Left forelimb (tissue), 1 donor: ENCODE measurements at regions not wholly inside any gene's neighbourhood (a gene's known extent, or its start where the extent isn't known, plus 50 kb on each side); places are given as distances from the start of the nearest gene placed in this dataset.

Experiments used
- DNase-seq: peaks from one replicate; pipeline ENCODE4 v3.0.0-alpha.2; 2018; ENCODE audit warnings: low spot score

DNA sequence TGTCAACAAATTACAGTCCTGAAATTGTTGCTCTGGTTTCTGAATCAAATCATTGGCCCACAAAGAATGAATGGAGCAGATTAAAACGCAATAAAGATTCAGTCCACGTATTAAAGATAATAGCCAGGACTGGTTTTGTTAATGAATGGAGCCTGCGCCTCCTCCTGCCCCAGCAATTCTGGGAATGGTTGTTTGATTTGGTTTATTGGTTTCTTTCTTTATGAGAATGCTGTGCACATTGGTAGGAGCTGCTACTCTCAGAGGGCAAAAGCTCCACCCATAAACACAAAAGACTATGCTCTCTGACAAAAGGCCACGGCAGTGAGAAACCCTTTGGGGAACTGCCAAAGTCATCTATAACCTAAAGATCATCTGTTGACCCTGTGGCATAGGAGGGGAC is 261.1 kb downstream of the ABHD5 start:
- DNase-seq, result no peak

DNA sequence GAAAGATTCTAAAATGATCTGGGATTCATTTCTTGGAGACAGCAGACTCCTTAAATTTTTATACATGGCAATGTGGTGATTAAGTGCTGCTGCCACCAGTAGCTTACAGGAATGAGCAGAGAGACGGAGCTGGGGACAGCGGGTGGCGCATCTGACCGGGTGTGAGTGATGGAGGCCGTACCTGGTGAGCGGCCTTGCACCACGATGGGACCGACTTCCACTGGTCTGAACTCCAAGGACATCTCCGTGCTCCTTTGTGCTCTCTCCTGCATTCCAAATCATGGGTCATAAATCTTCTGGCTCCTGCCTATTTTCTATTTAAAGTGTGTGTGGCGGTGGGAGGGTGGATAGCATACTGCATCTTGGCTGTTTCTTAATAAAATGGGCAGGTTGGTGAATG is 262.6 kb downstream of the ABHD5 start:
- DNase-seq, result no peak

DNA sequence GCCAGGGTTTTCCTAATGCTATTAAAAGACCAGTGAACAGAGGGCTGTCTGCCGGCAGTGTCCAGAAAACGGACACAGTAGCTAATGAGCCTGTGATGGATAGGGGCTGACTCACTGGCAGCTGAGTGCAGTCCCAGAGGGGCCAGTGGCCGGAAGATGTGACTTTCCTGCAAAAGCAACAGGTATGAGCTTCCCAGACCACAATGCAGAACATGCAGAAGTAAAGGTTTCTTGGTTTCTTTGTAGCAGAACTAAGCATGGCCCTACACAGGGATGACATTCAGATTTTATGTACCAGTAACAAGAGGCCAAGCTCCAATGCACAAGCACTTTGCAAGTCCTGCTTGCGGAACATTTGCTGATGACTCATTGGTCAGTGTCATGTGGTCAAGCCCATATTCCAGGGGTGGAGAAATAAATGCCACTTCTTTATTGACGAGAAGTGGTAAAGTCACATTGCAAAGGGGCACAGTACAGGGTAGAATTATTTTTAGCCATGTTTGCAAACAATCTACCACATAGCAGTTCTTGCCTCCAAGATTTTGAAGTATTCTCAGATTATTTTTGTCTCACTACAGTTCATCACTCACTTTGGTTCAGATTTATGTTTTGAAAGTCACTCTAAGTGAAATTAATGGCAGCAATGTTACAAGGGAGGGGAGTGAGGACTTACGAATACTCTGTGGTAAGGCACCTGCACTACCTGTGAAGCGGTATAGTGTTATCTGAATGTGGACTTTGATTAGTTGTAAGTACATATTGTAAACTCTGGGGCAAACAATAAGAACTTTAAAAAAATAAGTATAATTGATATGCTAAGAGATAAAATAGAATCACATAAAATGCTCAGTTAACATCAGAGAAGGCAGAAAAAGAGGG is 263.3 kb downstream of the ABHD5 start:
- DNase-seq, result no peak

DNA sequence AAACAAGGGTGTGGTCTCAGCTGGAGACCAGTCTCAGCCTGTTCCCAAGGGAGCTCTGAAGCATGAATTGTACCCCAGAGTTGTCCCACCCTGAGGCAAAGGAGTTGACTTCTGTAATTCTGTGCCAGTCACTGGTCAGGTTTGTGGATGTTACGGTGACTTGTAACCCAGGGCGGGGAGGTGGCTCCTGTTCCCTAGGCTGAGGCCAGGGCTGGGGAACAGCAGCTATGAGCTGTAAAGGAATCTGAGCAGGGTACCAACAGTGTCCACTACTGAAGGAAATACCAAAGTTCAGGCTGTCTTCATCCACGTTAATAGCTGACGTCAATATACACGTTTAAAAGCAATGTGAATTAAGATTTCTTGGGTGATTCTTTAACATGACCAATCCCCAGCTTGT is 266.2 kb downstream of the ABHD5 start:
- DNase-seq, result no peak

DNA sequence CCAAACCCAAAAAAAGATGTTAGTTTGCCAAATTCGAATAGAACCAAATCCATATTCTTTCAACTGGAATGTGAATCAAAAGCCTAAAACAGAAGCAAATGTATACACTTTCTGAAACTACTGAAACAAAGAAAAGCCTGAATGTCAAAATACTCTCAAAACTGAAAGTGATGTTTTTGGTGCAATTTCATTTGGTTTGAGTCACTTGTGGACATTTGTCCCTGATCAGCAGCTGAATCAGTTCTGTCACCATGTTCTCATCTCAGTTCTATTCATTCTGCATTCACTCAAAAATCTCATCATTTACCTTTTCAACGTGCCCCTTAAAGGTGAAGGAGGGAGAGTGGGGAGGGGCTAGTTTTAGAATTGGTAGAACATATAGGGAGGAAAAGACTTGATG is 266.8 kb downstream of the ABHD5 start:
- no peak for DNase-seq

DNA sequence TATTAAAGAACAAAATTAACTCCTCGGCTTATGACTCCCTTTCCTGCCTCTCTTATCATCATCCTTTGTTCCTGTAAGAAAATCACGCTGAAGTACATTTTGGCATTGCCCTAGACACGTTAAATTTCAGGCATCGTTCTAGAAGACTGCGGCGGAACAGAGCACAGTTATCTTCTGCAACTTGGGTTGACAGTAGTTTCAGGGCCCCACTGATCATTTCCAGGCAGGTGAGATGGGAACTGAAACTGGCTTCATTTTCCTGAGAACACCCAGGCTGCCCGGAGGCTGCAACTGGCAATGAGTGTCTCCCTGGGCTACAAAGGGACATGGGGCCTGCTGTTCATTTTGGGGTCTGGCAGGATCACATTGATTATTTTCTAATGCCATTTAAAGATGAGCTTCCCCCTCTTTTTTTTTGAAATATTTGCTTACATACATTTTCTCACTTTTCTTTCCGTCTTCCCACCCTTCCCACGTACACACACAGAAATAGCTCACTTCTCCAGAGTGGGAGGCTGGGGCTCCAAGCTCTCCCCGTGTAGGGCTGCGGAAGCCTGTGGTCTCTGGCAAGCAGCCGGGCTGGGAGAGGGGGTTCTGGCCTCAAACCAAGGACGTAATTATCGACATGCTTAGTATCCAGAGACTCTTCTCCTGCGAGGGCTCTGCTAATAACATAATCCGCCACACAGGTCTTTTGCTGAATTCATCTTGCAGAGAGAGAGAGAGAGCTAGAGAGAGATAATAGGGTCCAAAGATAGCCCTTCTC is 267.4 kb downstream of the ABHD5 start:
- peak; percentile 36 for DNase-seq

DNA sequence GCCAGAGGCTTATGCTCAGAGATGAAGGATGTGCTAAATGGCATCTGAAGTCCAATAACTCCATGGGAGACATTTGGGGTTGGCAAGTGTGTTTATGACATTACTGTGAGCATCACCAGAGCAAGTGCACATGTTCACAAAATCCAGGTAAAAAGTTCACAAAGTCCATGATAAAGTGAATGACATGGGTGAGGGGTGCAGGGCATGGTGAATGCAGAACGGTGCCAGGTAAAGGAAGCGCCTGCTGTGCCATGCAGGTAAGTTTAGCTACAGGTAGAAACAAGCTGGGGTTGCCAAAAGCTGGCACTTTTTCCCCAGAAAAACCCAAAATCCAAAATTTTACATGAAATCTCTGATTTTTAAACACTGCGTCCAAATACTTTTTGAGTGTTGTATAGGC is 268.2 kb downstream of the ABHD5 start:
- peak; percentile 28 for DNase-seq

DNA sequence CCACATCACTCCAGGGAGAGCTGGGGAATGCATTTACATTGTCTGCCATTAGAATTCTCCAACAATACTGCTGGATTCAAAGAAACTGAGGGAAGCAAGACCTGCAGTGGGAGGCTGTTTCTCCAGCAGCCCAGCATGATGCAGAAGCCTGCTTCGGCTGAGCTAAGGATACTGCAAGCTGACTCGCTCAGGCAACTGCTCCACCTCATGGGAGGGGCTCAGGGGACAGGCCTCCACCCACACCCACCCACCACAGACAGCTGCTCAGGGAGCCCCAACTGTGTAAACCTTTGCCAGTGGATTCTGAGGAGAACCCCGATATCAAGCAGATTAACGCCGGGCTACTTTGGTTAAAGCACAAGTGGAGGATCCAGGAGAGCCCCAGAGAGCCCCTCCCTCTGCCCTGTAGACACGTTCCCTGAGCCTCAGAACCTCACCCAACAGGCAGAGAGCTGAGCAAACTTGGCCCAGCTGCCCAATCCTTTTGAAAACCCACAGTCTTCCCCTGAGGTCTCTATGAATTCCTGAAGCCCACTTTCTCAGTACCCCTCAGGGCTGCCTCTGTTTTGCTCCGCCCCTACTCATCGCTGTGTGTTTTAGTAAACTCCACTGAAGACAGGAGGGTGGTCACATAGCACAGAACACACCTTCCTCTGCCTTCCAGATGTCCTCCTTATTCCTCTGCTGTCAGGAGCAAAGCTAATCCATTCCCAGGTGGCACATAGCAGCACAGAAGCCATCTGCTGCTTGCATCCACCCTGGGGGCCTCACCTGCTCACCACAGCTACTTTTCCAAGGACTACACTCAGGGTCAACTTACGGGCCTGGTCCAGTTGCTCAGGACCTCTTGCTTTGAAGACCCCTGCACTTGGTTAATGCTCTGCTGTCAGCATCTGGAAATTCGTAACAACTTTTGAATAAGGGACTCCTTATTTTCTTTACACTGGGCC is 269.0 kb downstream of the ABHD5 start:
- peak; percentile 56 for DNase-seq

DNA sequence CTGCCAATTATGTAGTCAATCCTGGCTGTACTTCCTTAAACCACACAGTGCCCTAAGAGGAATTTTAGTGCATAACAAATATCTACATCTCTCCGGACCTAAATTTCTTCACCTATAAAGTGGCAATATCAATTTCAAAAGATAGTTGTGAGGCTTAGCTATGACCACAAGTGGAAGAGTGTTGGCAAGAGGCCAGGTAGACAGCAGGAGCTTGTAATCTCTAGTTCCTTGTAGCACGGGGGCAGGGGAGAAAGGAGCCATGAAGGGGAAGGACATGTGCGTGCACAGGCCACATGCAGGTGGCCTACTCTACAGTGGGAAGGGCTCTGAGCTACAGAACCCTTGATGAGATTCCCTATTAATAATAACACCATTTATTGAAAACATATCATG is 269.7 kb downstream of the ABHD5 start:
- DNase-seq, result no peak

DNA sequence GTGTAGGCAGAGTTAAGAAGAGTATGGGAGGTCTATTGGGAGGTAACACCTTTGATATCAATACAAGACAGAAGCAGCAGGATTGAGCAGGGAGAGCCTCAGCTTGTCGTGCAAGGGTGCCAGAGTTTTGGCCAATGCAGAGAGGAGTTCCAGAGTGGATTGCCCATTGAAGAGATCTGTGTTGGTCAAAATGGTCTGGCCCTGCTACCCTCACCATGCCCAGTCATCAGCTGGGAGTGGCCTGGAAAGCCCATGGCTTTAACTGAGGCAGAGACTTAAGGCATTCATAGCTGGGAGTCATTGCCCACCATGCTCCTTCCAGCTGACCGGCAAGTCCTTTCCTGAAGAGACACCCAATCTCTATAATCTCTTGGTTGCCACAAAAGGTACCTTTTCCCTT is 271.3 kb downstream of the ABHD5 start:
- DNase-seq, result no peak

DNA sequence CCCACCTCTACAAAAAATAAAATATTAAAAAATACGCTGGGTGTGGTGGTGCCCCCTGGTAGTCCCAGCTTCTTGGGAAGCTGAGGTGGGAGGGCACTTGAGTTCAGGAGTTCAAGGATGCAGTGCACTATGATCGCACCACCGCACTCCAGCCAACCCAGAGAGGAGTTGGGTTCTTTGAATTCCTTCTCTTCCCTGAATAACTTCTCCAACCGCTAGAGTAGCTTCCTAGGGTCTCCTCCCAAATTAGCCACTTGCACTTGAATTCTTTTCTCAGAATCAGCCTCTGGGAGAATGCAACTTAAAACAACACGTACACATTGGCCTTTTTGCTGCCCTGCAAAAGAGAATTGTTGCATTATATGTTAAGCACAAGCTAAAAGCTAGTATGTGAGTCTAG is 272.5 kb downstream of the ABHD5 start:
- DNase-seq, result no peak

DNA sequence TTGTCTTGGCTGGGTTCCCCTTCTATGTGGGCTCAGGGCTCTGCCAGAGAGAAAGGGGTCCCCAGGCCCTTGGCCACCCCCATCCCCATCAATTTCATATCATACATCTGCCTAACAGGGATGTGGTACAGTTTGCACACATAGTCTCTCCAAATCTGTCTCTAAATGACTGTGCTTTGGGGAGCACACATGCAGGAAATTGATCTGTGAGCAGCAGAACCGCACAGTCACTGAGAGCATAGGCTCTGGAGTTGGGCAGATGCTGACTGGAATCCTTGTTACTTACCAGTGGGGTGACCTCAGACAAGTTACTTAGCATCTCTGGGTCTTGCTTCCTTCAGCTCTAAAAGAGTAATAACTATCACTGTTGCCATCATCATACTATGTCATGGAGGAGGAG is 273.9 kb downstream of the ABHD5 start:
- peak; percentile 34 for DNase-seq

DNA sequence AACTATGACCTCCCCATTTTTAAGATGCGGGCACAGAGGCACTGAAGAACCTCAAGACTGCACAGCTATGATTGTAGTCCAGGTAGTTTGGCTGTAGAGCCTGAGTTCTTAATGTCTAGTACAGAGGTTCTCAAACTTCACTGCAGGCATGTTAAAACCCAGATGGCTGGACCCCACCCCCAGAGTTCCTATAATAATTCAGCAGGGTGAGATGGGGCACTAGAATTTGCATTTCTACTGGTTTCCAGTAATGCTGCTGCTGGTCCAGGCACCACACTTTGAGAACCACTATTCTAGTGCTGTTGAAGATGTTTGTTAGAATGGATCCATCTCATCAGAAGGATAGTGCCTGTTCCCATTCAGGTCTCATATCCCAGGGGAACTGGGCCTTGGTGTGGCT is 274.9 kb downstream of the ABHD5 start:
- no peak for DNase-seq

DNA sequence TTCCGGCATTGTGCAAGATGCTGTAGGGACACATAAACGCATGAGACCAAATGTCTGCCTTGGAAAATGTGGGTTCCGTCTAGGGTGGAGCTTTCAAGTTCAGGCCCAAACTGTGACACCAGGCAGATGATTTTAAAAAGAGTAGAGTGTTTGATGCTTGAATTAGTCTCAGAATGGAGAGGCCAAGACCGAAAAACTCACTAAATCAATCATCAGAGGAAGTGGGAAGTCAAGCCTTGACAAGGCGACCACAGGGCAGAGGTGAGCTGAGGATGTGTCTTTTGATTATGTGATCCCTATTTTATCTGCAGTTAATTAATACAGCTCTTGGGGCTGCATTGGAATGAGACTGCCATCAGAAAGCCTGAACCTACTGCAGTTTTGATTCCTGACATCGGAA is 275.4 kb downstream of the ABHD5 start:
- DNase-seq, result no peak

DNA sequence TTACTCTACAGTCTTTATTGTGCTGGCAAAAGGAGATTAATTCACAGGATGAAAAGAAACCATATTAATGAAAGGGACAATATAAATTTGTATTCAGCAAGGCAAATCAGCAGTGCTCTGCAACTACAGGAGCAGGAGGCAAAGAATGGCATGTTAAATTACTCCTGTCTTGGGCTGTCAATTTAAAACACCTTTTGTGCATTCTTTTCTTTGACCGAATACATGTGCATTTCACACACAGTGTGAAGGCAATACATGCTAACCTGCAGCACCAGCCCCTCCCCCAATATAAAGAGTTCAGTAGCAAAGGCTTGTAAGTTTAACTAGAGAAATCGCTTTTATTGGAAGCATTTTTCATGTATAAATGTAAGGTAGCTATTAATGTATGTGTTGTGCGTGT is 275.2 kb upstream of the TOPAZ1 start:
- no peak for DNase-seq

DNA sequence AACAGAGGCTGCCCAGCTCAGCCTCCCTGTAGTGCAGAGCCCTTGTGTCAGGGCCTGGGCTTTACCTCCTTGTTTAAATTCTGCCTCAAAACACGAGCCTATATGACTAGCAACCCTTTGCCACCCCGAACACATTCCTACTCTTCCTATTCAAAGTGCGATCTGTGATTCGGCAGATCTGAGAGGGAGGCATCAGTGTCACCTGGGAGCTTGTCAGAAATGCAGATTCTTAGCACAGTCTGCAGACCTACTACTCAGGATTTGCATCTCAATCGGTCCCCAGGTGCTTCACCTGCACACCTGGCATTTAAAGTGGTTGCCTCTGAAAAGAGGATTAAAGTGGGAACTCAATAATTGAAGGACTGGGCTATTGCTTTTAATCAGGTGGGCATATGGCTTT is 273.2 kb upstream of the TOPAZ1 start:
- no peak for DNase-seq

DNA sequence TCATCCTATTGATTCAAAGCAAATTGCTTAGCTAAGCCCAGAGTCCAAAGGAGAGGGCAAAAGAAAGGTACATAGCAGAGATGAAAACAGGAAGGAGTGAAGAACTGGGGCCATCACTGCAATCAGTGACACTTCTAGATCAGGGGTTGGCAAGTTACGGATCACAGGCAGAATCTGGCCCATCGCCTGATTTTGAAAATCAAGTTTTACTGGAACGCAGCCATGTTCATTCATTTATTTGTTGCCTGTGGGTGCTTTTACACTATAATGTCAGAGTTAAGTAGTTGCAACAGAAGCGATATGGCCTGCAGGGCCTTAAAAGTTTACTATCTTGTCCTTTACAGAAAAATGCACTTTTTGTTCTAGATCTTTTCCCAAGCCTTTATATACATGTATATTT is 271.7 kb upstream of the TOPAZ1 start:
- no peak for DNase-seq

DNA sequence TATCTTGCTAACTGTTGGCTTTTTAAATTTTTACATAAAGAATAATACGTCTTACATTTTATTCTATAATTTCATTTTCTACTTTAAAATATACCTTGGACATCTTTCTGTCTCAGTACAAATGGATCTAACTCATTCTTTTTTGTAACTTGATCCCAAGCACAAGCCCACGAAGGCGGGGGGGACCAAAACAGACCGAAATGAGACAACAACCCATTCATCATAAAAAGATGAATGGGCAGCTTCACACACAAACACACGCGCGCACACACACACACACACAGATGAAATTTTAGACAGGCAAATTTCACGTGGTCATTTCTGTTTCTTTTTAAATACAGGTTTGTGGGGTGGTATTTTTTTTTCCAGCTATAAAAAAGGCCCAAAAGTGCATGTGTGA is 271.3 kb upstream of the TOPAZ1 start:
- no peak for DNase-seq

DNA sequence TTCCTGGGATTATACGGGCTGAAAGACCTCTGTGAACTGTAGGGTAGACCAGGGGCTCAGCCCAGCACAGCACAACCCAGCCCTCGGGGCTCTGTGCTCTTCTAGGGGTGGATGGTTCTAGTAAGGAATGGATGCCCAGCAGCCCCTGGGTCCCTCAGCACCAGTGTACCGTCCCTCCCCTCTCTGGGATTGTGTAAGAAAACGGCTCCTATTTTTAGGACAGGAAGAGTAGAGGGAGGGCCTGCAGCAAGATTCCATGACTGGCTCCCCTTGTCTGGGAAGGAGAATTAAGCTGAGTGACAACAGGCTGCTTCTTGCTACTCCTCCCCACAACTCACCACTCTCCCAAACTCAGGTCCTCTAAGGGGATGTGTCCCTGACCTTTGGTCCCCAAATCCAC is 270.8 kb upstream of the TOPAZ1 start:
- no peak for DNase-seq

DNA sequence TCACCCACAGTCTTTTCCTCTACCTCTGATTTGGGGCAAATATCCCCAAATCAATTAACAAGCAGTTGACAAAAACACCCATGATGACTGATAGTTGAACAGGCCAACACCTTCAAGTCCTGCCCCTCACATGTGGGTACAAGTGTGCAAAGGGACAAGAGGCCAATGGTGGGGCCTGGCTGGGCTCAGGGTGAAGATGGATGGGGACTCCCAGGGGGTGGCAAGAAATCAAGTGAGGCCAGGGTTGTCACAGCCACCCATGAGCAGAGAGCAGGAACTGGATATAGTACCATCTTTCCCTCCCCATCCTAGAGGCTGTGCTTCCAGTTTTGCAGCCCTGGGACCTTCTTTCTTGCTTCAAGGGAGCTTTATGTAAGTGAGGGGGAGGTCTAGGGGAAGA is 270.2 kb upstream of the TOPAZ1 start:
- no peak for DNase-seq

DNA sequence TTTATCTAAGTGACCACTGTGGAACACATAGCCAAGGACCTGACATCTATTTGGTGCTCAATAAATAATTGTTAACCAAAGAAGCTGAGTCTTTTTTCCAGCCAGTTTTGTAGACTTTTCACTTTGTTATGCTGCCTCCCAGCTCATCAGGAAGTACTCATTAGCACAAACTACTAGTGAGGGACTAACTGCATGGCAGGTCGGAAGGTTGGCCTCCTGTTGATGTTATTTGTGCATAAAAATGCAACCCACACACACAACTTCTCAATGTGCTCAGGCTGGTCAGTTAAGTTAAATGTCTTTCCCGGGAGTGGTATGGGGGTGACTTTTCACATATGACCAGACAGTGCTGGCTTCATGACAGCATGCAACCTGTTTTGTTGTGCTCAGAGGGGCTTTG is 263.0 kb upstream of the TOPAZ1 start:
- no peak for DNase-seq

DNA sequence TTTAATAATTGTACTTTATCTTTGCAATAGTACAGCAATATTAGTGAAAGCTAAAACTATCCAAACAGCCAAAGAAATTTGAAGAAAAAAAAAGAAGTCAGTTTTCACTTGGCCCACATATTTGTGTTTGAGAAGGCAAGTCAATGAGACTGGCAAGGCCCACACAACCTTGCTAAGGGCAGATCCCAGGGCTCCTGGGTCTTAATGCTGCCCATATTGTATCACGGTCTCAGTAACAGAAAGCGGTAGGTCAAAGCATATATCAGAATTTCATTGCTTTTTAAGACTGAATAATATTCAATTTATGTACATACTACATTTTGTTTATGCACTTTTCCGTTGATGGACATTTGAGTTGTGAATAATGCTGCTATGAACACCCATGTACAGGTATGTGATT is 262.0 kb upstream of the TOPAZ1 start:
- no peak for DNase-seq
